ENCODE measurements at regions not wholly inside any gene's neighbourhood (a gene's known extent, or its start where the extent isn't known, plus 50 kb on each side); places are given as distances from the start of the nearest gene placed in this dataset.

DNA sequence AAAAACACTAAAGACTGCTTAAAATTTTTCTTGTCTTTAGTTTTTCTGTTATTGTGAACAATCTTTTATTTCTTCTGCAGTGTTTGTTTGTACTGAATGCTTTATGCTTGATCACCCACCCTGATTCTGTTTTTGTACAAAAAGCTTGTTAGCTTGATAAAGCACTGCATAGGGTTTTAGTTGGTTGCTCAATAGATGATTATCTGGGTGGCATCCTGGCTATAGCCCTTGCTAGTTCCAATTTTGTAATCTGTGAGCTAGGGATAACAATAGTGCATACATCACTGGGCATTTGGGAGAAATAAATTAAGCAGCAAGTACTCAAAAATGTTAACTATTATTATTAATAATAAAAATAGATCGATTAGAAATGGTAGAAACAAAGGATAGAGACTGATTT is 102.3 kb downstream of the ZPLD1 start:
- TF ChIP-seq, protein P1, sequence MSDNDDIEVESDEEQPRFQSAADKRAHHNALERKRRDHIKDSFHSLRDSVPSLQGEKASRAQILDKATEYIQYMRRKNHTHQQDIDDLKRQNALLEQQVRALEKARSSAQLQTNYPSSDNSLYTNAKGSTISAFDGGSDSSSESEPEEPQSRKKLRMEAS (IDR thresholded peaks at IDR 0.05; ENCODE audit: low read depth, low read length) = no peak
- TF ChIP-seq, protein P2, sequence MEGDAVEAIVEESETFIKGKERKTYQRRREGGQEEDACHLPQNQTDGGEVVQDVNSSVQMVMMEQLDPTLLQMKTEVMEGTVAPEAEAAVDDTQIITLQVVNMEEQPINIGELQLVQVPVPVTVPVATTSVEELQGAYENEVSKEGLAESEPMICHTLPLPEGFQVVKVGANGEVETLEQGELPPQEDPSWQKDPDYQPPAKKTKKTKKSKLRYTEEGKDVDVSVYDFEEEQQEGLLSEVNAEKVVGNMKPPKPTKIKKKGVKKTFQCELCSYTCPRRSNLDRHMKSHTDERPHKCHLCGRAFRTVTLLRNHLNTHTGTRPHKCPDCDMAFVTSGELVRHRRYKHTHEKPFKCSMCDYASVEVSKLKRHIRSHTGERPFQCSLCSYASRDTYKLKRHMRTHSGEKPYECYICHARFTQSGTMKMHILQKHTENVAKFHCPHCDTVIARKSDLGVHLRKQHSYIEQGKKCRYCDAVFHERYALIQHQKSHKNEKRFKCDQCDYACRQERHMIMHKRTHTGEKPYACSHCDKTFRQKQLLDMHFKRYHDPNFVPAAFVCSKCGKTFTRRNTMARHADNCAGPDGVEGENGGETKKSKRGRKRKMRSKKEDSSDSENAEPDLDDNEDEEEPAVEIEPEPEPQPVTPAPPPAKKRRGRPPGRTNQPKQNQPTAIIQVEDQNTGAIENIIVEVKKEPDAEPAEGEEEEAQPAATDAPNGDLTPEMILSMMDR (IDR thresholded peaks at IDR 0.05; ENCODE audit: low read depth, low read length) = no peak
- no peak for TF ChIP-seq POLR2A (IDR thresholded peaks at IDR 0.05; ENCODE audit: extremely low read depth, insufficient read length)
- no peak for DNase-seq (ENCODE audit: low read depth)

DNA sequence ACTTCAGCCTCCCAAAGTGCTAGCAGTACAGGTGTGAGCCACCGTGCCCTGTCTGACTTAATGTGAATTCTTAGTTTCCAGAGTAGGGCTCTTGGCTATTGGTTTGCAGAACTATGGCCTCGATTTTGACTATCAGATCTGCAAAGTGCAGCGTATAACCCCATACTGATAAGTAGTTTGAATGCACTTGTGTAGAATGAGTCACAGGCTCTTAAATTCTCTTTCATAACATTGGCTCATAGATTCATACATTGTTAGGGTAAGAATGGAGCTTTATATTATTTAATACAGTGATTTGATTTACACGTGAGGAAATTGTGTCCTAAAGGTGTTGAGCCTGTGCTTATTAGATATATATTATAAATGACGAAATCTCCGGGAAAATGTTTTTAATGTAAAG is 109.9 kb downstream of the ZPLD1 start:
- no peak overlapping the region for H3K4me3 ChIP-seq (ENCODE audit: low read depth, low read length)
- no peak for DNase-seq (ENCODE audit: low read depth)
- TF ChIP-seq MYC (IDR thresholded peaks at IDR 0.05; ENCODE audit: low read depth, low read length) (no peak), POLR2A (IDR thresholded peaks at IDR 0.05; ENCODE audit: extremely low read depth, insufficient read length) (no peak)
- TF ChIP-seq, protein P2 (IDR thresholded peaks at IDR 0.05; ENCODE audit: low read depth, low read length) = no peak
- TF ChIP-seq, protein P1 (IDR thresholded peaks at IDR 0.05; ENCODE audit: low read depth, low read length) = no peak

More for the DNA sequence above, 102.3 kb downstream of the ZPLD1 start:
- no peak overlapping the region for H3K4me3 ChIP-seq (ENCODE audit: low read depth, low read length)

DNA sequence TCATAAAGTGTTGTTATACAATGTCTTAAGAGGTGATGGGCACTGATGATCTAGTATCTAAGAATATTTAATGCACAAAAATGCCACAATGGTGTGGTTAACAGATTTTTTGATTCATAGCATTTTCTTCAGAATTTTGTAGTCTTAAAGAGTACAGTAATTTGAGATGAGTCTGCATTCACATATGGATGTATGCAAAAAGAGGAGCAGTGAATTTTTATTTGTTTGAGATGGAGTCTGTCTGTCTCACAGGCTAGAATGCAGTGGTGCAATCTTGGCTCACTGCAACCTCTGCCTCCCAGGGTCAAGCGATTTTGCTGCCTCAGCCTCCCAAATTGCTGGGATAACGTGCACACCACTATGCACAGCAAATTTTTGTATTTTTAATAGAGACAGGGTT is 110.5 kb downstream of the ZPLD1 start:
- no peak for DNase-seq (ENCODE audit: low read depth)
- no peak overlapping the region for H3K4me3 ChIP-seq (ENCODE audit: low read depth, low read length)
- TF ChIP-seq, protein P2 (IDR thresholded peaks at IDR 0.05; ENCODE audit: low read depth, low read length) = no peak
- TF ChIP-seq POLR2A (IDR thresholded peaks at IDR 0.05; ENCODE audit: extremely low read depth, insufficient read length) (no peak), MYC (IDR thresholded peaks at IDR 0.05; ENCODE audit: low read depth, low read length) (no peak)
- TF ChIP-seq, protein P1 (IDR thresholded peaks at IDR 0.05; ENCODE audit: low read depth, low read length) = no peak

DNA sequence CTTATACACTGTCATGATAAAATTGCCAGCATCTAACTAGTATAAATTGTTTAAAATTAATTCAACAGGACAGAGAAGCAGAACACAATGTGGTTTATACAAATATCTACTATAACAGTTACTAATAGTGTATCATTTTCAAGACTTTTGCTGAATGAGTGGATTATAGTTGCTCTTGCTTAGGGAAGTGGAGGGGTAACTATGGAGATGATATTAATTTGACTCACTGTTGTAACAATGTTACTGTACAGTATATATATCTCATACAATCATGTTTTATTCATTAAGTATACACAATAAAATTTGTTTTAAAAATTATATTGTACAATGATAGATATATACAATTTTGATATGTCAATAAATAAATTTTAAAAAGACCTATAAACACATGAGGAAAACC is 119.1 kb downstream of the ZPLD1 start:
- TF ChIP-seq, protein P2 (IDR thresholded peaks at IDR 0.05; ENCODE audit: low read depth, low read length) = no peak
- TF ChIP-seq, protein P1 (IDR thresholded peaks at IDR 0.05; ENCODE audit: low read depth, low read length) = no peak
- TF ChIP-seq POLR2A (IDR thresholded peaks at IDR 0.05; ENCODE audit: extremely low read depth, insufficient read length) = no peak
- no peak for TF ChIP-seq MYC (IDR thresholded peaks at IDR 0.05; ENCODE audit: low read depth, low read length)
- DNase-seq (ENCODE audit: low read depth) = no peak
- H3K4me3 ChIP-seq (ENCODE audit: low read depth, low read length) = no peak overlapping the region

DNA sequence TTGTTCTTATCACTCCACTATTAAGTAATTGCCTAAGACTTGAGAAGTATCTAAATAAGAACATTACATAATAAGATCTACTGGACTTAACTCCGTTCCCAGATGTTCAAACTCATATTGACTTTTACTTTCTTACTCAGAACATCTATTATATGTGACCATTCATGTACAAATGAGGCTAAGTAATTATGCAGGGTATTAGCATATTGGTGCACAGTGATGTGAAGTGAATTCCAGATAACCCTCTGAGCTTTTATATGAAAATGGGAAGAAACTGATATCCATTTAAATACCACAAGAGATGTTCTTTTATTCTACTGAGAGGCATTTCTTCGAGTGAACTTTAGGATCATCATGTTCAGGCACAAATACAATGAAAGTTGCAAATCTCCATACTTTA is 135.7 kb downstream of the ZPLD1 start:
- TF ChIP-seq MYC (IDR thresholded peaks at IDR 0.05; ENCODE audit: low read depth, low read length) (no peak), POLR2A (IDR thresholded peaks at IDR 0.05; ENCODE audit: extremely low read depth, insufficient read length) (no peak)
- TF ChIP-seq, protein P2 (IDR thresholded peaks at IDR 0.05; ENCODE audit: low read depth, low read length) = no peak
- TF ChIP-seq, protein P1 (IDR thresholded peaks at IDR 0.05; ENCODE audit: low read depth, low read length) = no peak
- no peak overlapping the region for H3K4me3 ChIP-seq (ENCODE audit: low read depth, low read length)
- no peak for DNase-seq (ENCODE audit: low read depth)

DNA sequence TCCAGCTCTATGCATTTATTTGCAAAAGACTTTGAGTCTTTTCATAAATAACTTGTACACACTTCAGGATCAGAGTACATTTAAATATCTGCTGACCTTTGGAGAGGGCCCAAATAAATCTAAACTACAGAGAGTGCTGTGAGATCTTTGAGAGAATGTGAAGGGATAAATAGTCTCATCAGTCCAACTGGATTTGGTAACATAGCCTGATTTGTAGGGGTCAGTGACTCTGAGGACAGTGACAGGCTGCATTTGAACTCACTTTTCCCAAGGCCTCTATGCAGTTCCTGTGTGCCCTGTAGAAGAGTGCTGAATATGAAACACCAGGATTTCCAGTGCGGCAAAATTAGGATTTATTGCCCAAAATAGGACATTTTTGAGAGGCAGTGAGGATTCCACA is 136.2 kb downstream of the ZPLD1 start:
- no peak overlapping the region for H3K4me3 ChIP-seq (ENCODE audit: low read depth, low read length)
- TF ChIP-seq, protein P1 (IDR thresholded peaks at IDR 0.05; ENCODE audit: low read depth, low read length) = no peak
- TF ChIP-seq, protein P2 (IDR thresholded peaks at IDR 0.05; ENCODE audit: low read depth, low read length) = no peak
- no peak for DNase-seq (ENCODE audit: low read depth)

All from NB4 (cell line).